ENCODE measurements at regions not wholly inside any gene's neighbourhood (a gene's known extent, or its start where the extent isn't known, plus 50 kb on each side); places are given as distances from the start of the nearest gene placed in this dataset.

DNA sequence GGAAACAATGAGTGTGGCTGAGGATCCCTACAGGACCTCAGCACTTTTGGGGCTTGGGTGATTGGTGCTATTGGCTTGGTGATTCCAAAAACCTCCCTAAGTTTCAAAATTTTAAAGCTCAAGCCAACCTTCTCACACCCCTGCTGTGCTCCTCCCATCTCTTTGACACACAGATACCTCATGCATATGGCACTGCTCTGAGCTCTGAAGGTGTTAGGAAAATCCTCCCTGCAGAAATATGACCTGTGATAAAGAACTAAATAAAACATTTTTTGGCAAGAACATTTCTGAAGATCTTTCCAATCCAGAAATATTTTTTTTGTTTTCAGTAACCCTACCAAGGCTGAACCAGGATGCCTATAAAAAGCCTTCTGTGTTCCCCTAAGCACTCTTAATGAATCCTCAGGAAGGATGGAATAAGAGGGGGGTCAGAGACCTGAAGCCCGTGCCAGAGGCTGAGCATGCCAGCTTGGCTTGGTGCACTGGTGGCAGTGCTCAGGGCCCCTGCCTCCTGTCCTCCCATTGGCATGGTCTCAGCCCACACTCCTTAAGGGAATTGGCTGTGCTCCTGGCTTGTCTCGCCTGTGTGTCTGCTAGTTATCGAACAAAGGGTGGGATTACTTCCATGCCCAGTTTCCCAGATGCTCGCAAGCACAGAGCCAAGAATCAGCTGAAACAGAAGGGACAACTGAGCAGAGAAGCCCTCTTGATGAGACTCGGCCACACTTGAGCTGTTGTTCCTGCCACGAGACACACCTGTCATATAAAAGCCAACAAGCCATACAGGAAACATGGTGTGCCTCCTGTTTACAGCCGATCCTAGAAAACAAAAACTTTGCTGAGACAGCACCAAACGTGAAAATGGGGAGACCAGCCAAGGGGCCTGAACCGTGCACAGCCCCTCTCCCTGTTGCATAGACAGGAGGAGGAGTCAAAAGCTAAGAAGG is 132.7 kb upstream of the EEA1 start:
- no peaks in the 10 kb centered on the region for H3K27me3 Mint-ChIP-seq (ENCODE audit: low read depth)
- no peak overlapping the region for H3K4me3 Mint-ChIP-seq
- no peaks in the 10 kb centered on the region for H3K4me1 Mint-ChIP-seq
- TF ChIP-seq CTCF (conservative IDR thresholded peaks at IDR 0.05): no peak
- H3K36me3 Mint-ChIP-seq (ENCODE audit: low read depth): no peaks in the 10 kb centered on the region
- no peak overlapping the region for H3K27ac Mint-ChIP-seq (ENCODE audit: unreplicated experiment)
- DNase-seq (ENCODE audit: low read depth, low spot score): no peak
- no peaks in the 10 kb centered on the region for H3K9me3 Mint-ChIP-seq

DNA sequence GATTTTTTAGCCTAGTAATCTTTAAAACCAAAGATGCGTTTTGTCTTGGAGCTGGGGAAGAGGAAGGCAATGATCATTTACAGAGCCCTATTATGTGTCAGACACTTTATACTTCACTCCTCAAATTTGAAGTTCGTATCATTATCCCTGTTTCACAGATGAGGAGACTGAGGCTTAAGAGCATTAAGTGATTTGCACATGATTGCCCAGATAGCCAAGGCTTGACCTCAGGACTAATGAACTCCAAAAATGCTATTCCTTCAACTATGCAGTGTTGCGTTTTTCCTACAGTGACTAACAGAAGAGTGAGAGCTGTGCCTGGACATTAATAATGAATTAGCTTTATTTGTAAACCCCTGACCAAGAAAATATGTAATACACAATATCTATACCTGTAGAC is 136.8 kb upstream of the EEA1 start:
- Mint-ChIP-seq H3K36me3 (ENCODE audit: low read depth) (no peaks in the 10 kb centered on the region), H3K9me3 (no peaks in the 10 kb centered on the region)
- TF ChIP-seq CTCF (conservative IDR thresholded peaks at IDR 0.05): no peak

DNA sequence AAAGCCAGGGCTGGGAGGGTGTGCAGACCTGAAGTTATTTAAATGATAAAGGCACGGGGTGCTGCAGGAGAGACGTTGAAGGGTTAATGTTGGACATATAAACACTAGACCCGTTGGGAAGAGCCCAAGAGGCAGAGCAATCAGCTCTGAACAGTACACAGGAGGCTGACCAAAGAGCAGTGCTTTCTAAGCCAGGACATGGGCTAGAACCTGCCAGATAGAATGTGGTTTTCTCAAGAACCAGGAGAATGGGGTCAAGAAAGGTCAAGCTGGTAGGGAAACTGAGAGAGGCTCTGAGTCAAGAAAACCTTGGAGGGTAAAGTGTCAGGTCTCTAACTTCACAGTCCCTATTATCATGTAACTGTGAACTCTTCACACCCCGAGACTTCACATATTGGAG is 143.2 kb upstream of the EEA1 start:
- H3K27me3 Mint-ChIP-seq (ENCODE audit: low read depth): no peaks in the 10 kb centered on the region
- no peak for DNase-seq (ENCODE audit: low read depth, low spot score)
- no peaks in the 10 kb centered on the region for H3K4me1 Mint-ChIP-seq
- no peak overlapping the region for H3K27ac Mint-ChIP-seq (ENCODE audit: unreplicated experiment)
- no peak for TF ChIP-seq CTCF (conservative IDR thresholded peaks at IDR 0.05)
- peaks cover 6% of the 10 kb centered on the region for H3K9me3 Mint-ChIP-seq
- H3K36me3 Mint-ChIP-seq (ENCODE audit: low read depth): no peaks in the 10 kb centered on the region
- no peak overlapping the region for H3K4me3 Mint-ChIP-seq

More for the DNA sequence above, 136.8 kb upstream of the EEA1 start:
- no peak for DNase-seq (ENCODE audit: low read depth, low spot score)
- H3K27ac Mint-ChIP-seq (ENCODE audit: unreplicated experiment): no peak overlapping the region
- no peak overlapping the region for H3K4me3 Mint-ChIP-seq
- no peaks in the 10 kb centered on the region for H3K27me3 Mint-ChIP-seq (ENCODE audit: low read depth)
- H3K4me1 Mint-ChIP-seq: no peaks in the 10 kb centered on the region

DNA sequence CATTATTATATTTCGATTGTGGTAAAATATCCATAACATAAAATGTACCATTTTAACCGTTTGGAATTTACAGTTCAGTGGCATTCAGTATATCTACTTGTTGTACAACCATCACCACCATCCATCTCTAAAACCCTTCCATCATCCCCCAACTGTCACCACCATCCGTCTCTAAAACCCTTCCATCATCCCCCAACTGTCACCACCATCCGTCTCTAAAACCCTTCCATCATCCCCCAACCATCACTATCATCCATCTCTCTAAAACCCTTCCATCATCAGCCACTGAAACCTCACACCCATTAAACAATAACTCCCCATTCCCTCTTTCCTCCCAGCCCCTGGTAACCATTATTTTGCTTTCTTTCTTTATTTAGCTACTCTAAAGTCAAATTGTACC is 144.2 kb upstream of the EEA1 start:
- Mint-ChIP-seq H3K27me3 (ENCODE audit: low read depth) (no peaks in the 10 kb centered on the region), H3K4me3 (no peak overlapping the region), H3K9me3 (peaks cover 8% of the 10 kb centered on the region), H3K4me1 (peaks cover 8% of the 10 kb centered on the region), H3K27ac (ENCODE audit: unreplicated experiment) (no peak overlapping the region), H3K36me3 (ENCODE audit: low read depth) (no peaks in the 10 kb centered on the region)
- DNase-seq (ENCODE audit: low read depth, low spot score): no peak
- TF ChIP-seq CTCF (conservative IDR thresholded peaks at IDR 0.05): no peak

- Mint-ChIP-seq H3K4me1 (peaks cover 45% of the 10 kb centered on the region), H3K27ac (ENCODE audit: unreplicated experiment) (peak overlapping the region; percentile 29), H3K27me3 (ENCODE audit: low read depth) (no peaks in the 10 kb centered on the region), H3K9me3 (peaks cover 15% of the 10 kb centered on the region), H3K4me3 (no peak overlapping the region), H3K36me3 (ENCODE audit: low read depth) (peaks cover 2% of the 10 kb centered on the region)
- TF ChIP-seq CTCF (conservative IDR thresholded peaks at IDR 0.05): no peak
- DNase-seq (ENCODE audit: low read depth, low spot score): no peak
These were observed 149.0 kb upstream of the EEA1 start for GRCh38 chr12:93078059-93078458.
